ENCODE measurements at regions not wholly inside any gene's neighbourhood (a gene's known extent, or its start where the extent isn't known, plus 50 kb on each side); places are given as distances from the start of the nearest gene placed in this dataset.

- no peak for TF ChIP-seq POLR2AphosphoS5 (IDR thresholded peaks at IDR 0.05; ENCODE audit: low read depth, low read length)
- no peak for TF ChIP-seq POLR2A (IDR thresholded peaks at IDR 0.05; ENCODE audit: low read depth, low read length)
- TF ChIP-seq PAX5 (IDR thresholded peaks at IDR 0.05; ENCODE audit: insufficient read depth, low read length, severe bottlenecking): no peak
- TF ChIP-seq TAF1 (IDR thresholded peaks at IDR 0.05; ENCODE audit: low read depth, low read length): no peak
- TF ChIP-seq POU2F2 (IDR thresholded peaks at IDR 0.05; ENCODE audit: low read depth, low read length): no peak
- TF ChIP-seq SPI1 (IDR thresholded peaks at IDR 0.05; ENCODE audit: low read depth, low read length): no peak
Measured at GRCh38 chr7:121796381-121796780, 76.6 kb upstream of the PTPRZ1 start.

Data from GM12891 (cell line).